Karpas-422 (cell line): ENCODE measurements at regions not wholly inside any gene's neighbourhood (a gene's known extent, or its start where the extent isn't known, plus 50 kb on each side); places are given as distances from the start of the nearest gene placed in this dataset.
"Not testable (repeated sequence)": the region's sequence is repeated elsewhere in the genome, so short reads cannot be mapped to it uniquely, and the experiment has no call there.

Source experiments
- DNase-seq: peaks from one replicate; pipeline ENCODE4 v3.0.0-alpha.2; 2015
- H2AFZ ChIP-seq: fragments of 200-600 bp; sonication (generic); 2 replicates; pipeline ENCODE4 v1.6.1; 2014; ENCODE audit warnings: antibody characterized with exemption, low read length, mixed read lengths
- H3K27ac ChIP-seq: fragments of 200-600 bp; sonication (generic); 2 replicates; pipeline ENCODE4 v1.5.1; 2014; ENCODE audit warnings: mild to moderate bottlenecking, low read length, moderate library complexity
- H3K27me3 ChIP-seq: fragments of 200-600 bp; sonication (generic); 2 replicates; pipeline ENCODE4 v1.6.1; 2014; ENCODE audit warnings: low read length, mixed read lengths
- H3K36me3 ChIP-seq: fragments of 200-600 bp; sonication (generic); 2 replicates; pipeline ENCODE4 v1.6.1; 2014; ENCODE audit warnings: low read length, mixed read lengths; ENCODE audit not compliant: insufficient read depth
- H3K4me1 ChIP-seq: fragments of 200-600 bp; sonication (generic); 2 replicates; pipeline ENCODE4 v1.6.1; 2014; ENCODE audit warnings: mild to moderate bottlenecking, low read length, mixed read lengths
- H3K4me2 ChIP-seq: fragments of 200-600 bp; sonication (generic); 2 replicates; pipeline ENCODE4 v1.6.1; 2014; ENCODE audit warnings: low read length, low read depth, mild to moderate bottlenecking; ENCODE audit not compliant: poor library complexity, severe bottlenecking
- H3K4me3 ChIP-seq: fragments of 200-600 bp; sonication (generic); 2 replicates; pipeline ENCODE4 v1.5.1; 2014; ENCODE audit warnings: mild to moderate bottlenecking, antibody characterized with exemption, low read length, mixed read lengths
- H3K79me2 ChIP-seq: fragments of 200-600 bp; sonication (generic); 2 replicates; pipeline ENCODE4 v1.6.1; 2014; ENCODE audit warnings: mild to moderate bottlenecking, low read length, mixed read lengths
- H3K9ac ChIP-seq: fragments of 200-600 bp; sonication (generic); 2 replicates; pipeline ENCODE4 v1.6.0; 2014; ENCODE audit warnings: low read length
- H3K9me2 ChIP-seq: fragments of 200-600 bp; sonication (generic), shearing (Covaris generic); replicated peaks from 2 replicates; pipeline ENCODE4 v1.6.0; 2014; ENCODE audit warnings: mild to moderate bottlenecking, low read length, moderate library complexity; ENCODE audit not compliant: insufficient read depth
- H3K9me3 ChIP-seq: fragments of 300-700, 200-600 bp; sonication (generic); 2 replicates; pipeline ENCODE4 v1.6.1; 2014; ENCODE audit warnings: low read length, mixed read lengths
- H4K20me1 ChIP-seq: fragments of 200-600 bp; sonication (generic); 2 replicates; pipeline ENCODE4 v1.6.1; 2014; ENCODE audit warnings: mild to moderate bottlenecking, antibody characterized with exemption, low read length, low read depth; ENCODE audit not compliant: insufficient read depth

- no peaks in the 10 kb centered on the region for H3K36me3 ChIP-seq
- no peak overlapping the region for H2AFZ ChIP-seq
- no peak overlapping the region for H3K9ac ChIP-seq
- no peaks in the 10 kb centered on the region for H3K27me3 ChIP-seq
- no peaks in the 10 kb centered on the region for H3K9me2 ChIP-seq
- DNase-seq, result no peak
- no peaks in the 10 kb centered on the region for H3K79me2 ChIP-seq
- H3K9me3 ChIP-seq, result no peaks in the 10 kb centered on the region
- H4K20me1 ChIP-seq, result no peaks in the 10 kb centered on the region
- H3K4me3 ChIP-seq, result no peak overlapping the region
- H3K4me2 ChIP-seq, result no peak overlapping the region
- H3K4me1 ChIP-seq, result peaks cover 7% of the 10 kb centered on the region; the same call in 1 of the 2 replicates
- H3K27ac ChIP-seq, result no peak overlapping the region
Measured at GRCh38 chr6:111925296-111925695, 52.0 kb upstream of the FYN start.

- Histone ChIP-seq H3K27ac (no peak overlapping the region), H3K4me2 (no peak overlapping the region), H3K9ac (no peak overlapping the region), H4K20me1 (no peaks in the 10 kb centered on the region), H3K4me1 (peaks cover 7% of the 10 kb centered on the region; the same call in 1 of the 2 replicates), H3K79me2 (no peaks in the 10 kb centered on the region), H3K9me2 (no peaks in the 10 kb centered on the region), H3K36me3 (no peaks in the 10 kb centered on the region), H2AFZ (no peak overlapping the region), H3K27me3 (no peaks in the 10 kb centered on the region), H3K9me3 (no peaks in the 10 kb centered on the region), H3K4me3 (no peak overlapping the region)
- no peak for DNase-seq
Measured at GRCh38 chr6:111926731-111927302, 53.6 kb upstream of the FYN start.

GRCh38 chr6:111927321-111927720, 54.1 kb upstream of the FYN start:
- H3K9ac ChIP-seq, result no peak overlapping the region
- no peak overlapping the region for H3K4me2 ChIP-seq
- no peaks in the 10 kb centered on the region for H3K9me3 ChIP-seq

GRCh38 chr6:111928139-111928538, 54.9 kb upstream of the FYN start:
- peaks cover under 1% of the 10 kb centered on the region; the same call in 1 of the 2 replicates for H3K4me1 ChIP-seq

More at GRCh38 chr6:111927321-111927720, 54.1 kb upstream of the FYN start:
- Histone ChIP-seq H3K4me3 (no peak overlapping the region), H3K36me3 (no peaks in the 10 kb centered on the region), H3K27ac (no peak overlapping the region), H3K79me2 (no peaks in the 10 kb centered on the region), H3K27me3 (no peaks in the 10 kb centered on the region), H3K4me1 (peaks cover 7% of the 10 kb centered on the region; the same call in 1 of the 2 replicates), H4K20me1 (no peaks in the 10 kb centered on the region), H2AFZ (no peak overlapping the region), H3K9me2 (no peaks in the 10 kb centered on the region)
- DNase-seq, result no peak

GRCh38 chr6:111934611-111935010, 61.4 kb upstream of the FYN start:
- H3K36me3 ChIP-seq, H3K9ac ChIP-seq, H3K4me3 ChIP-seq, H3K27ac ChIP-seq, H3K27me3 ChIP-seq, DNase-seq, H3K79me2 ChIP-seq, H3K4me2 ChIP-seq, H4K20me1 ChIP-seq, H2AFZ ChIP-seq, H3K9me3 ChIP-seq, H3K9me2 ChIP-seq: not testable (repeated sequence)
- peaks cover 10% of the 10 kb centered on the region for H3K4me1 ChIP-seq

More at GRCh38 chr6:111928139-111928538, 54.9 kb upstream of the FYN start:
- Histone ChIP-seq H3K79me2 (no peaks in the 10 kb centered on the region), H3K9ac (no peak overlapping the region), H3K4me2 (no peak overlapping the region), H3K27ac (no peak overlapping the region), H3K27me3 (no peaks in the 10 kb centered on the region), H4K20me1 (no peaks in the 10 kb centered on the region), H3K9me3 (no peaks in the 10 kb centered on the region), H3K4me3 (no peak overlapping the region), H2AFZ (no peak overlapping the region), H3K36me3 (no peaks in the 10 kb centered on the region), H3K9me2 (no peaks in the 10 kb centered on the region)
- no peak for DNase-seq

- no peaks in the 10 kb centered on the region for H3K9me2 ChIP-seq
- H3K79me2 ChIP-seq, result no peaks in the 10 kb centered on the region
- peaks cover 10% of the 10 kb centered on the region for H3K4me1 ChIP-seq
- no peaks in the 10 kb centered on the region for H3K9me3 ChIP-seq
- DNase-seq, result no peak
- no peaks in the 10 kb centered on the region for H3K27me3 ChIP-seq
- H4K20me1 ChIP-seq, result no peaks in the 10 kb centered on the region
- H3K4me2 ChIP-seq, result no peak overlapping the region
- no peak overlapping the region for H2AFZ ChIP-seq
- no peak overlapping the region for H3K9ac ChIP-seq
- H3K36me3 ChIP-seq, result no peaks in the 10 kb centered on the region
- H3K27ac ChIP-seq, result no peak overlapping the region
- H3K4me3 ChIP-seq, result no peak overlapping the region
Measured at GRCh38 chr6:111936718-111937117, 63.5 kb upstream of the FYN start.

GRCh38 chr6:111938710-111939109, 65.5 kb upstream of the FYN start:
- Histone ChIP-seq H3K27ac (no peak overlapping the region), H4K20me1 (no peaks in the 10 kb centered on the region)

GRCh38 chr6:111939902-111940301, 66.7 kb upstream of the FYN start:
- Histone ChIP-seq H3K27ac (no peak overlapping the region), H3K36me3 (no peaks in the 10 kb centered on the region), H3K9ac (no peak overlapping the region), H3K4me3 (no peak overlapping the region), H3K27me3 (no peaks in the 10 kb centered on the region), H3K79me2 (no peaks in the 10 kb centered on the region), H4K20me1 (no peaks in the 10 kb centered on the region), H3K4me1 (peaks cover 10% of the 10 kb centered on the region), H3K9me2 (no peaks in the 10 kb centered on the region), H2AFZ (no peak overlapping the region), H3K9me3 (peaks cover 6% of the 10 kb centered on the region), H3K4me2 (no peak overlapping the region)
- DNase-seq, result no peak

More at GRCh38 chr6:111938710-111939109, 65.5 kb upstream of the FYN start:
- H3K9me2 ChIP-seq, result no peaks in the 10 kb centered on the region
- H3K36me3 ChIP-seq, result no peaks in the 10 kb centered on the region
- H3K9me3 ChIP-seq, result peaks cover 6% of the 10 kb centered on the region
- no peak overlapping the region for H3K4me3 ChIP-seq
- no peak for DNase-seq
- no peak overlapping the region for H3K9ac ChIP-seq
- H3K79me2 ChIP-seq, result no peaks in the 10 kb centered on the region
- no peaks in the 10 kb centered on the region for H3K27me3 ChIP-seq
- peaks cover 10% of the 10 kb centered on the region for H3K4me1 ChIP-seq
- H3K4me2 ChIP-seq, result no peak overlapping the region
- no peak overlapping the region for H2AFZ ChIP-seq
